GM03348 (cell line): ENCODE measurements at regions not wholly inside any gene's neighbourhood (a gene's known extent, or its start where the extent isn't known, plus 50 kb on each side); places are given as distances from the start of the nearest gene placed in this dataset.
"Not testable (repeated sequence)": the region's sequence is repeated elsewhere in the genome, so short reads cannot be mapped to it uniquely, and the experiment has no call there.

Experiments
- DNase-seq: peaks from one replicate; pipeline ENCODE4 v3.0.0; 2012; ENCODE audit warnings: low spot score

- no peak for DNase-seq
These were observed 408.2 kb downstream of the SEC14L1 start for GRCh38 chr17:77548967-77549366.

GRCh38 chr17:77549726-77550366 lies 408.7 kb upstream of the TNRC6C start:
- no peak for DNase-seq

DNA sequence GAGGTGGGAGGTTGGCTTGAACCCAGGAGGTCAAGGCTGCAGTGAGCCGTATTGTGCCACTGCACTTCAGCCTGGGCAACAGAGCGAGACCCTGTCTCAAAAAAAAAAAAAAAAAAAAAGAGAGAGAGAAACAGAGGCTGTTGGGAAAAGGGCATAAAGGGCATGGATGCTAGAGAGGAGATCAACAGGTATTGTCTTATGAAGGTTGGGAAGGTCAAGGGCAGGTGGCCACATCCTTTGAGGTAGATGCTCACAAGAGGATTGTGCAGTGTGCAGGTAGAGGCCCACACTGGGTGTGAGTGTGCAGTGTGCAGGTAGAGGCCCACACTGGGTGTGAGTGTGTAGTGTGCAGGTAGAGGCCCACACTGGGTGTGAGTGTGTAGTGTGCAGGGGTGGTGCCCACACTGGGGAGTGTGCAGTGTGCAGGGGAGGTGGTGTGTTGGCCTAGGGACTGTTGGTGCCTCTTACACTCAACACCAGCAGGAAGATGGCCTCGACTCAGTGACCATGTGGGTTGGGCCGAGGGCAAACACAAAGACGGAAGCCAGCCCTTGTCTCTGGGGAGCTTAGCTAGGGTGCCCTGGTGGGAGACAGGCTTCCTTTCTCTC lies 404.9 kb upstream of the TNRC6C start:
- no peak for DNase-seq

DNA sequence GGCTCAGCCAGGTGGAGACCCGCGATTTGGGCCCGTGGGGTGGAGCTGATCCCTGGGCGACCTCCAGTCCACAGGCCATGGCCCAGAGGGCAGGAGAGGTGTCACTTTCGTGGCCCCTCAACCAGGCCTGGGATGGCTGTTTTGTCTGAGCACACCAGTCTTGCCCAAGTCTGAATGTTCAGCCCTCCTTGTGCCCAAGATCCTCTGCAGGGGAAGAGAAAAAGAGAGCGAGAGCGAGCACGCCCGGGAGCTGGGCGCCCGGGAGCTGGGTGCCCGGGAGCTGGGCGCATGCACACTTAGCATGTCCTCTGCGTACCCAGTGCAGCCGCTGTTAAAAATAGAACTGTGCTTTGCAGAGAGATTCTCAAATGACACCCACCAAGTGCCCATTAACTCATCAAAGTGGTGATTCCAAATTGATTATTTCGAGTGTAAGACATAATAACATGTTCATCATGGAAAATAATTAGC lies 403.3 kb upstream of the TNRC6C start:
- no peak for DNase-seq

DNA sequence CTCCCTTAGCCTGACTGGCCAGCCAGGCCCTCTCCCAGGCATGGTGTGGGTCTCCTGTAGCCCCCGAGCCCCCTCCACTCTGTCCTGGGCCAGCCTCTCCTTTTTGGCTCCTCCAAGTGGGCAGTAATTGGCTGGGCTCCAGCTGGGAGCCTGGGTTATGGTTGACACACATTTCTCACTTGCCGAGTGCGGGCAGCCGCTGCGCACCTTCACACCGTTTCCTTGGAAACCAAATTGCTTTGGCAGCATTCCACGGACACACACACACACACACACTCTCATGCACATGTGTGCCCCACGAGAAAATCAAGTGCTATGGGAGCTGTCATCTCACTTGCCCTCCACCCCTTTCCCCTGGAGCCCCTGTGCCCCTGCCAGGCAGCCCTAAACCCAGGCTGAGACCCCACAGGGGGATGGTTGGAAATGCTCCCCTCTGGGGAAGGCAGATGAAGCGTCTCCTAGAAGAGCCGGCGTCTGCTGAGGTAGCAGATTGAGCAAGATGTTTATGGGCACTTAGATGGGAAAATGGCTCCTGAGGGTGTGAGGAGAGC lies 402.7 kb upstream of the TNRC6C start:
- DNase-seq = no peak

DNA sequence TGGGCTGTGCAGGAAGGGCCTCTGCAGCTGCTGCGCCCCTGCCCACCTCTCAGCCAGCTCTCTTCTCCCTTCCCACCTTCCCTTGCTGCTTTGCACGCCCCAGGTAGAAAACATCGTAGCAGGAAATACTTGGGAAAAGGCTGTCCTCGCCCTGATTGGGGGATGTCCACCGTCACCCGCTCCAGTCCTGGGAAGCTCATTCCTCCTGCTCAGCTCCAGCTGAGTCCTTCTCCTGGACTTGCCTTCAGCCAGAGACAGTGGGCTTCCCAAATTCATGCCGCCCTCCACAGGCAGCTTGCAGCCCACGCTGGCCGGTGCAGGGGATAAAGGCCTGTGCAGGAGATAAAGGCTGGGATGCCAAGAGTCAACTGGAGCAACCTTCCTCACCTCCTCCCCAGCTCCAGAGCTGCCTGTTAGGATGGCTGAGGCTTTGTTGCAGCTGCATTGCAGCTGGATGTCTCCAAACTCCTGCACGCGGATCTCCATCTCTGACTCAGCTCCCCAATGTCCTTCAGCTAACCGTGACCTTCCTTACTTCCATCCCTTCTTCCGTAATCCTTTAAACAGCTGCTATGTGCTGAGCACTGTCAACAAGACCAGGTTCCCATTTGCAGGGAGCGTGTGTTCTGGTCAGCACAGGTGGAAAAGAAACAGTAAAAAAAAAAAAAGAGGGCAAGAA lies 402.0 kb upstream of the TNRC6C start:
- no peak for DNase-seq

GRCh38 chr17:77558846-77559626 lies 399.5 kb upstream of the TNRC6C start:
- no peak for DNase-seq

GRCh38 chr17:77560381-77560780 lies 398.1 kb upstream of the TNRC6C start:
- DNase-seq = no peak

GRCh38 chr17:77560841-77561240 lies 397.7 kb upstream of the TNRC6C start:
- no peak for DNase-seq

DNA sequence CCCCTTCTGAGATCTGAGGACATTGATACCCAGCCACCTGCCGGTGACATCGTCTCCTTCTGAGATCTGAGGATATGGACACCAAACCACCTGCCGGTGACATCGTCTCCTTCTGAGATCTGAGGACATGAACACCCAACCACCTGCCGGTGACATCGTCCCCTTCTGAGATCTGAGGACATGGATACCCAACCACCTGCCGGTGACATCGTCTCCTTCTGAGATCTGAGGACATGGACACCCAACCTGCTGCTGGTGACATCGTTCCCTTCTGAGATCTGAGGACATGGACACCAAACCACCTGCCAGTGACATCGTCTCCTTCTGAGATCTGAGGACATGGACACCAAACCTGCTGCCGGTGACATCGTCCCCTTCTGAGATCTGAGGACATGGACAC lies 396.1 kb upstream of the TNRC6C start:
- not testable (repeated sequence) for DNase-seq

GRCh38 chr17:77563439-77564102 lies 394.9 kb upstream of the TNRC6C start:
- DNase-seq = no peak

- DNase-seq = no peak
These were observed 394.1 kb upstream of the TNRC6C start for GRCh38 chr17:77564278-77564920.

GRCh38 chr17:77565166-77565565 lies 393.3 kb upstream of the TNRC6C start:
- no peak for DNase-seq

GRCh38 chr17:77566151-77566550 lies 392.4 kb upstream of the TNRC6C start:
- no peak for DNase-seq

- no peak for DNase-seq
These were observed 391.9 kb upstream of the TNRC6C start for GRCh38 chr17:77566566-77567138.

GRCh38 chr17:77568540-77568939 lies 390.0 kb upstream of the TNRC6C start:
- DNase-seq = no peak

DNA sequence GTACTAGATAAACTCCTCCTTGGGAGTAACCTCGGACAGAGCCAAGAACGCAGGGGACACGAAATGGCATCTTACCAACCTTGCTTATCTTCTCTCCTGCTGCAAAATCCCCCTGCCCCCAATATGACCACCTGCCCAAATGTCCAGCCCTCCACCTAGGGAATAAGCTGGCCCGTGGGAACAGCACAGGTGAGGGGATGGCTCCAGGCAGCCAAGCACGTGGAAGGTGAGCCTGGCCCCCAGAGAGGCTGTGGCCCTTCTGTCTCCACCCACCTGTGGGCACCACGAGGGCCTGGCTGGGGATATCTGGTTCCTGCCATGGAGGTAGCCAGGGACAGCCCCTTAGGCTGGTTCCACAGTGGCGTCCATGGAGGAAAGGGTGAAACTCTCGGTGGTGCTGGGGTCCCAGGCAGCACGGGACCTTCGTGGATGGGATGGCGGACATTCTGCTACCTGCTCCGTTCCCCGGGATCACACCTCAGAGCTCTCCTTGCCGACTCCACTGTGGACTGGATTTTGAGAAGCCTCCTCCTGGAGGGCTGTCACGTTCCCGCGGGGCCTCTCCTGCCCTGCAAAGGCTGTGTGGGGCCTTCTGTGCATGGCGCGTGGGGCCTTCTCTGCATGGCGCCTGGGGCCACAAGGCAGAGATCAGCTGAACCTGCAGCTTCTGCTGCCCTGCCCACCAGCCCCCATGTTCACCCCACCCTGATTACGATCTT lies 388.5 kb upstream of the TNRC6C start:
- no peak for DNase-seq

- DNase-seq = no peak
These were observed 388.0 kb upstream of the TNRC6C start for GRCh38 chr17:77570565-77570898.

- peak; percentile 29 for DNase-seq
These were observed 387.1 kb upstream of the TNRC6C start for GRCh38 chr17:77571155-77571981.
